ENCODE measurements at regions not wholly inside any gene's neighbourhood (a gene's known extent, or its start where the extent isn't known, plus 50 kb on each side); places are given as distances from the start of the nearest gene placed in this dataset.

DNA sequence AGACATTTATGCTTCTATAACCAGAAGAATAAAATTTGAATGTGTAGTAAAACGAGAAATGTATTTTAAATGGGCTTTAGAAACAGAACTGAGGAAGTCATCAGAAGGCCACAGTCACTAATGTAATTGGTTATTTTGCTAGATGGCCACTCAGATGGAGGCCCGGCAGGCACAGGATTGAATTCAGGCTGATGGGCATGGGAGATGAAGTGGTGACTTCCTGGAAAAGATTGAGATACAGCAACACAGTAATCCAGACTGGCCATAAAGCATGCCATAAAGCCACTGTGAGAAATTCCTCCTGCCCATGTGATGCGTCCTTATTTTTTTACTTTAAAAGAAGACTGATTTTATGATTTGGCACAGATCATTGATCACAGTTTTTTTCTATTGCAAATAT is 297.7 kb downstream of the ICOS start (continued):
- TF ChIP-seq, protein P1, sequence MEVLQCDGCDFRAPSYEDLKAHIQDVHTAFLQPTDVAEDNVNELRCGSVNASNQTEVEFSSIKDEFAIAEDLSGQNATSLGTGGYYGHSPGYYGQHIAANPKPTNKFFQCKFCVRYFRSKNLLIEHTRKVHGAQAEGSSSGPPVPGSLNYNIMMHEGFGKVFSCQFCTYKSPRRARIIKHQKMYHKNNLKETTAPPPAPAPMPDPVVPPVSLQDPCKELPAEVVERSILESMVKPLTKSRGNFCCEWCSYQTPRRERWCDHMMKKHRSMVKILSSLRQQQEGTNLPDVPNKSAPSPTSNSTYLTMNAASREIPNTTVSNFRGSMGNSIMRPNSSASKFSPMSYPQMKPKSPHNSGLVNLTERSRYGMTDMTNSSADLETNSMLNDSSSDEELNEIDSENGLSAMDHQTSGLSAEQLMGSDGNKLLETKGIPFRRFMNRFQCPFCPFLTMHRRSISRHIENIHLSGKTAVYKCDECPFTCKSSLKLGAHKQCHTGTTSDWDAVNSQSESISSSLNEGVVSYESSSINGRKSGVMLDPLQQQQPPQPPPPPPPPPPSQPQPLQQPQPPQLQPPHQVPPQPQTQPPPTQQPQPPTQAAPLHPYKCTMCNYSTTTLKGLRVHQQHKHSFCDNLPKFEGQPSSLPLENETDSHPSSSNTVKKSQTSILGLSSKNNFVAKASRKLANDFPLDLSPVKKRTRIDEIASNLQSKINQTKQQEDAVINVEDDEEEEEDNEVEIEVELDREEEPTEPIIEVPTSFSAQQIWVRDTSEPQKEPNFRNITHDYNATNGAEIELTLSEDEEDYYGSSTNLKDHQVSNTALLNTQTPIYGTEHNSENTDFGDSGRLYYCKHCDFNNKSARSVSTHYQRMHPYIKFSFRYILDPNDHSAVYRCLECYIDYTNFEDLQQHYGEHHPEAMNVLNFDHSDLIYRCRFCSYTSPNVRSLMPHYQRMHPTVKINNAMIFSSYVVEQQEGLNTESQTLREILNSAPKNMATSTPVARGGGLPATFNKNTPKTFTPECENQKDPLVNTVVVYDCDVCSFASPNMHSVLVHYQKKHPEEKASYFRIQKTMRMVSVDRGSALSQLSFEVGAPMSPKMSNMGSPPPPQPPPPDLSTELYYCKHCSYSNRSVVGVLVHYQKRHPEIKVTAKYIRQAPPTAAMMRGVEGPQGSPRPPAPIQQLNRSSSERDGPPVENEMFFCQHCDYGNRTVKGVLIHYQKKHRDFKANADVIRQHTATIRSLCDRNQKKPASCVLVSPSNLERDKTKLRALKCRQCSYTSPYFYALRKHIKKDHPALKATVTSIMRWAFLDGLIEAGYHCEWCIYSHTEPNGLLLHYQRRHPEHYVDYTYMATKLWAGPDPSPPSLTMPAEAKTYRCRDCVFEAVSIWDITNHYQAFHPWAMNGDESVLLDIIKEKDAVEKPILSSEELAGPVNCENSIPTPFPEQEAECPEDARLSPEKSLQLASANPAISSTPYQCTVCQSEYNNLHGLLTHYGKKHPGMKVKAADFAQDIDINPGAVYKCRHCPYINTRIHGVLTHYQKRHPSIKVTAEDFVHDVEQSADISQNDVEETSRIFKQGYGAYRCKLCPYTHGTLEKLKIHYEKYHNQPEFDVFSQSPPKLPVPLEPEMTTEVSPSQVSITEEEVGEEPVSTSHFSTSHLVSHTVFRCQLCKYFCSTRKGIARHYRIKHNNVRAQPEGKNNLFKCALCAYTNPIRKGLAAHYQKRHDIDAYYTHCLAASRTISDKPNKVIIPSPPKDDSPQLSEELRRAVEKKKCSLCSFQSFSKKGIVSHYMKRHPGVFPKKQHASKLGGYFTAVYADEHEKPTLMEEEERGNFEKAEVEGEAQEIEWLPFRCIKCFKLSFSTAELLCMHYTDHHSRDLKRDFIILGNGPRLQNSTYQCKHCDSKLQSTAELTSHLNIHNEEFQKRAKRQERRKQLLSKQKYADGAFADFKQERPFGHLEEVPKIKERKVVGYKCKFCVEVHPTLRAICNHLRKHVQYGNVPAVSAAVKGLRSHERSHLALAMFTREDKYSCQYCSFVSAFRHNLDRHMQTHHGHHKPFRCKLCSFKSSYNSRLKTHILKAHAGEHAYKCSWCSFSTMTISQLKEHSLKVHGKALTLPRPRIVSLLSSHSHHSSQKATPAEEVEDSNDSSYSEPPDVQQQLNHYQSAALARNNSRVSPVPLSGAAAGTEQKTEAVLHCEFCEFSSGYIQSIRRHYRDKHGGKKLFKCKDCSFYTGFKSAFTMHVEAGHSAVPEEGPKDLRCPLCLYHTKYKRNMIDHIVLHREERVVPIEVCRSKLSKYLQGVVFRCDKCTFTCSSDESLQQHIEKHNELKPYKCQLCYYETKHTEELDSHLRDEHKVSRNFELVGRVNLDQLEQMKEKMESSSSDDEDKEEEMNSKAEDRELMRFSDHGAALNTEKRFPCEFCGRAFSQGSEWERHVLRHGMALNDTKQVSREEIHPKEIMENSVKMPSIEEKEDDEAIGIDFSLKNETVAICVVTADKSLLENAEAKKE (CRISPR knock-in tag; IDR thresholded peaks at IDR 0.05) = no peak
- TF ChIP-seq ZNF331 (CRISPR knock-in tag; IDR thresholded peaks at IDR 0.05; ENCODE audit: low read depth) (no peak), STAT1 (IDR thresholded peaks at IDR 0.05; ENCODE audit: unreplicated experiment) (no peak), CREB1 (CRISPR knock-in tag; IDR thresholded peaks at IDR 0.05; ENCODE audit: low read depth) (no peak), NANOG (IDR thresholded peaks at IDR 0.05; ENCODE audit: borderline replicate concordance) (no peak), JUNB (IDR thresholded peaks at IDR 0.05; ENCODE audit: unreplicated experiment) (no peak)
- TF ChIP-seq, protein P2, sequence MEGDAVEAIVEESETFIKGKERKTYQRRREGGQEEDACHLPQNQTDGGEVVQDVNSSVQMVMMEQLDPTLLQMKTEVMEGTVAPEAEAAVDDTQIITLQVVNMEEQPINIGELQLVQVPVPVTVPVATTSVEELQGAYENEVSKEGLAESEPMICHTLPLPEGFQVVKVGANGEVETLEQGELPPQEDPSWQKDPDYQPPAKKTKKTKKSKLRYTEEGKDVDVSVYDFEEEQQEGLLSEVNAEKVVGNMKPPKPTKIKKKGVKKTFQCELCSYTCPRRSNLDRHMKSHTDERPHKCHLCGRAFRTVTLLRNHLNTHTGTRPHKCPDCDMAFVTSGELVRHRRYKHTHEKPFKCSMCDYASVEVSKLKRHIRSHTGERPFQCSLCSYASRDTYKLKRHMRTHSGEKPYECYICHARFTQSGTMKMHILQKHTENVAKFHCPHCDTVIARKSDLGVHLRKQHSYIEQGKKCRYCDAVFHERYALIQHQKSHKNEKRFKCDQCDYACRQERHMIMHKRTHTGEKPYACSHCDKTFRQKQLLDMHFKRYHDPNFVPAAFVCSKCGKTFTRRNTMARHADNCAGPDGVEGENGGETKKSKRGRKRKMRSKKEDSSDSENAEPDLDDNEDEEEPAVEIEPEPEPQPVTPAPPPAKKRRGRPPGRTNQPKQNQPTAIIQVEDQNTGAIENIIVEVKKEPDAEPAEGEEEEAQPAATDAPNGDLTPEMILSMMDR (conservative IDR thresholded peaks at IDR 0.05; ENCODE audit: low read depth in 2 of 2) = no peak
- TF ChIP-seq, protein P3, sequence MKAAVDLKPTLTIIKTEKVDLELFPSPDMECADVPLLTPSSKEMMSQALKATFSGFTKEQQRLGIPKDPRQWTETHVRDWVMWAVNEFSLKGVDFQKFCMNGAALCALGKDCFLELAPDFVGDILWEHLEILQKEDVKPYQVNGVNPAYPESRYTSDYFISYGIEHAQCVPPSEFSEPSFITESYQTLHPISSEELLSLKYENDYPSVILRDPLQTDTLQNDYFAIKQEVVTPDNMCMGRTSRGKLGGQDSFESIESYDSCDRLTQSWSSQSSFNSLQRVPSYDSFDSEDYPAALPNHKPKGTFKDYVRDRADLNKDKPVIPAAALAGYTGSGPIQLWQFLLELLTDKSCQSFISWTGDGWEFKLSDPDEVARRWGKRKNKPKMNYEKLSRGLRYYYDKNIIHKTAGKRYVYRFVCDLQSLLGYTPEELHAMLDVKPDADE (IDR thresholded peaks at IDR 0.05) = no peak

Measured in GM23338 (cell line).